ENCODE measurements at regions not wholly inside any gene's neighbourhood (a gene's known extent, or its start where the extent isn't known, plus 50 kb on each side); places are given as distances from the start of the nearest gene placed in this dataset.
"Not testable (repeated sequence)": the region's sequence is repeated elsewhere in the genome, so short reads cannot be mapped to it uniquely, and the experiment has no call there.

DNA sequence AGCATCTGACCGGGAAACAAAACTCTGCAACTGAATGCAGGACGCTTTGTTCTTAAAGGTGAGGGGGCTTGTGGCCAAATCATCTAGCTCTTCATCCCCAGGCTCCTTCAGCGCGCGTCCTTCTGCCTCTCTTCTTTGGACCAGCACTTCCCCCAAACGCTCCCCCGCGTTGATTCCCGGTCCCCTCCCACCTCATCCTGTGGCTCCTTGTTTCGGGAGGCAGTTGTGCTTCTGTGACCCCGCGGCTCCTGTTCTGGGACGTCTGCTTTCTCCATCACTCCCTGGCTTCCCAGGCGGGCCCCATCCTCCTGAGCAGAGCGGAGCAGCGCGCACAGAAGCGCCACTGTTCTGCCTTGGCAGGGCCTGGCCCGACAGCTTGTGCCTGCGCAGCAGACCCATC, 109.7 kb upstream of the ZNG1E start:
- not testable (repeated sequence) for DNase-seq (ENCODE audit: low read depth)

GRCh38 chr9:65519018-65519417, 156.7 kb upstream of the ZNG1E start:
- not testable (repeated sequence) for DNase-seq (ENCODE audit: low read depth)

- DNase-seq (ENCODE audit: low read depth): not testable (repeated sequence)
Observed at GRCh38 chr9:65514465-65514864, 161.3 kb upstream of the ZNG1E start.

GRCh38 chr9:65507897-65508296, 167.8 kb upstream of the ZNG1E start:
- DNase-seq (ENCODE audit: low read depth): not testable (repeated sequence)

DNA sequence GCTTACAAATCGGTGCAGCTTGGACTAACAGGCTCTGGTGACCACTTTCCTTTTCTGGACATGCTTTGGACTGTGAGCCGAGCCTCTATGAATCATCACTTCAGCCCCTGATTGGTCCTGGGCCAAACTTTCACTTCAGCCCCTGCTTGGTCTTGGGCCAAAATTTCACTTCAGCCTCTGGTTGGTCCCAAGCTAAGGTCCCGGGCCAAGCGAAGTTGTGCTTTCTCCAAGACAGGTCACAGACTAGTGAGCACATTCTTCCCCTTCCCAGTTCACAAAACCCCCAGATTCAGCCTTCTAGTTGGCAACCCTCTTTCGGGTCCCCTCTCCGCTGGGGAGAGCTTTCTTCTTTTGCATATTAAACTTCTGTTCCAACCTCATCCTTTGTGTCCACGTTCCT, 171.0 kb upstream of the ZNG1E start:
- not testable (repeated sequence) for DNase-seq (ENCODE audit: low read depth)

DNA sequence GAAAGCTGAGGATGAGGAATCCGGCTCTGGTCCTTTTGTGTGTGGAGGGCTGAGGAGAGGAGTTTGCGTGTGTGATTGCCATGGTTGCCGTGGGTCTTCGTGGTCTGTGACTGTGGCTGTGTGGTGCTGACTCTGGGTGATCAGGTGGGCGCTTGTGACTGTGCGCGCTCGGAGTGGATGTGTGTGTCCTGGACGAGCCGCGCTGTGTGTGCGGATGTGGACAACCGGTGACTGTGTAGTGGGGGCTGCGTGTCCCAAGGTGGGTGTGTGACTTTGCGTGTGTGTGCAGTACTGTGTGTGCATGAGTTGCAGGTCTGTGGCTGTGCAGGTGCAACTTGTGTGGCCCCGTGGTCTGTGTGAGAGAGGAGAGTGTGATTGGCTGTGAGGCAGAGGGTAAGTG, 172.0 kb upstream of the ZNG1E start:
- not testable (repeated sequence) for DNase-seq (ENCODE audit: low read depth)

DNA sequence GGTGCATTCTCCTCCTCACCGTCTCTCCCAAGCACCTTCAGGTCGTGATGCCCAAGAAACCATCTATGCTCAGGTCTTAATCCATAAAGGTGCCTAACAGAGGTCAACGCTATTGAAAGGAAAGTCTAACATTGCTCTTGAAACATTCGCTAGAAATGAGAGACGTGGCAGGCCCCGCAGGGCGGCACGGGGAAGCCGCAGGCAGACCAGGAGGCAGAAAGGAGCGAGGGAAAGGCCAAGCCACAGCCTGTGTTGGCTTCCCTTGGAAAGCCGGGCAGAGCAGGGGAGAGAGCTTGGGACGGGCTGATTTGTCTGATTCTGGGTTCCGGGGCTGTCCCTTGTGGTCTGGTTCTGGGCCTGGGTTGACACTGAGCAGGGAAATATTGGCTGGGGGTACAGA, 192.8 kb upstream of the ZNG1E start:
- not testable (repeated sequence) for DNase-seq (ENCODE audit: low read depth)

GRCh38 chr9:65481291-65481690, 194.4 kb upstream of the ZNG1E start:
- not testable (repeated sequence) for DNase-seq (ENCODE audit: low read depth)

- DNase-seq (ENCODE audit: low read depth): not testable (repeated sequence)
Observed at GRCh38 chr9:65474891-65475290, 189.9 kb upstream of the FOXD4L5 start.

- DNase-seq (ENCODE audit: low read depth): not testable (repeated sequence)
Observed at GRCh38 chr9:65473059-65473822, 188.2 kb upstream of the FOXD4L5 start.

- not testable (repeated sequence) for DNase-seq (ENCODE audit: low read depth)
Observed at GRCh38 chr9:65471106-65471505, 186.1 kb upstream of the FOXD4L5 start.

- DNase-seq (ENCODE audit: low read depth): not testable (repeated sequence)
Observed at GRCh38 chr9:65466911-65467734, 182.1 kb upstream of the FOXD4L5 start.

- DNase-seq (ENCODE audit: low read depth): not testable (repeated sequence)
Observed at GRCh38 chr9:65465246-65465895, 180.4 kb upstream of the FOXD4L5 start.

DNA sequence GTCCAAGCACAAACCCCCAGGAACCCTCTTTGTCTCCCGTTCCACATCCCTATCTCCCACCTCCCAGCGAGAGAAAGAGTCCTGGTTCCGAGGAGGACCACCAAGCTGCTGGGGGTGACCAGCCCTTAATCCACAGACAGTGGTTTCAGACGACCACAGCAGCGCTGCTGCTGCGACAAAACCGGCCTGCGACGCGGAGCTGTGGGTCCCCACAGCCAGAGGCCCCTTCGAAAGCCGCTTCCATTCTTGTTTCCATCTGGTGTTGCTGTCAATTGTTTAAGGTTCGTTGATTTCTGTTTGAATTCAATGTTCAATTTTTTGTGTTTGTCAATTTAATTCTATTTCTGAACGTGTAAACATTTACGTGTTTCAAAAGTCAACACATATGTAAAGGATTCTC, 177.5 kb upstream of the FOXD4L5 start:
- DNase-seq (ENCODE audit: low read depth): not testable (repeated sequence)

- no peak for DNase-seq (ENCODE audit: low read depth)
Observed at GRCh38 chr9:65459756-65460320, 174.8 kb upstream of the FOXD4L5 start.

DNA sequence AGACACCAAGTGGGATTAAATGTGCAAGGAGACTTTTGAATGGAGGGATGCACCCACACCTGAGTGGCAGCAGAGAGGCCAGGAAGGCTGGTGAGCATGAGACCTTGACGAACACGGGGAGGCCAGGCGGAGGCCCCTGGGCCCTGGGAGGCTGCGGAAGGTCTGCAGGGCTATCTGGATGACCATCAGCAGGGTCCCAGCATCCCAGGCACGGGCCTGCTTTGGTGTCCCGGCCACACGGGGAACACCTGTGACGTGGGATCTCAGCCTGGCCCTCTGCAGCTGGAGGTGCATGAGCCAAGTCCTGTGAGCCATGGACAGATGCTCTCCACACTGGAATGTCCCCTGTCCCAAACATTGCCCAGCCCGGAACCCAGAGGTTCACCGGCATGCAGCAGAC, 174.0 kb upstream of the FOXD4L5 start:
- DNase-seq (ENCODE audit: low read depth): no peak

GRCh38 chr9:65458465-65458864, 173.5 kb upstream of the FOXD4L5 start:
- no peak for DNase-seq (ENCODE audit: low read depth)

DNA sequence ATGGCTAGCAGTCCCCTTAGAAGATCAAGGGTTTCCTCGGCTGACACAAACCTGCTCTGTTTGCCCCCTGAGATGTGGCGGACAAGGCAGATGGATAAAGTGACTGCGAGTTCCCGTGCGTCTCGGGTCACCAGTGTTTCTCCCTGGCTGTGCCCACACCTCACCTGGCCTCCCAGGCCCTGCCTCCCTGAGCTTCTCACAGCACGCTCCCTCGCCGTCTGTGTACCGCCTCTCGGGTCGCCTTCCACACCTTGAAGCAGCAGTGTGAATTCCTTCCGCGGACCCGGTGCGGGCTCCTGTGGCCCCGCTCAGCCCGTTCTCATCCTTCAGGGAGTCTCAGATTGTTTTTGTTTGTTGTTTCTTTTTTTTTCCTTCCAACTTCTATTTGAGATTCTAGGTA, 172.0 kb upstream of the FOXD4L5 start:
- DNase-seq (ENCODE audit: low read depth): not testable (repeated sequence)

- DNase-seq (ENCODE audit: low read depth): not testable (repeated sequence)
Observed at GRCh38 chr9:65455751-65456647, 171.0 kb upstream of the FOXD4L5 start.

DNA sequence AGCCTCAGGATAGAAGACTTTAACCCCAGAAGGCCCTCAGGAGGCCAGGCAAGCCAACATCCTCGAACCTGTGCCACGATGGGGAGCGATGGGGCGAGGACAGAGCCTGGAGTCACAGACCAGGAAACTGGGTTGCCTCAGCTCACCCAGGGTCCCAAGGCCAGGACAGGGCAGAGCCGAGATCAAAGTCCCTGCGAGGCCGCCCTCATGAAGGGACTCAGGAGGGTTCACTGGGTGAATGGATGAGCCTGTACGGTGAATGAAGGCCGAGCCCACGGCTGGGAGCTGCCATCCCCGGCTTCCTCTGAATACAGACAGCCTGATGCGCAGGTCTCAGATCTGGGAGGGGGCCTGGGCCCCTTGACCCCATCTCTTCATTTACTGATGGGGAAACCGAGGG, 170.1 kb upstream of the FOXD4L5 start:
- DNase-seq (ENCODE audit: low read depth): not testable (repeated sequence)

DNA sequence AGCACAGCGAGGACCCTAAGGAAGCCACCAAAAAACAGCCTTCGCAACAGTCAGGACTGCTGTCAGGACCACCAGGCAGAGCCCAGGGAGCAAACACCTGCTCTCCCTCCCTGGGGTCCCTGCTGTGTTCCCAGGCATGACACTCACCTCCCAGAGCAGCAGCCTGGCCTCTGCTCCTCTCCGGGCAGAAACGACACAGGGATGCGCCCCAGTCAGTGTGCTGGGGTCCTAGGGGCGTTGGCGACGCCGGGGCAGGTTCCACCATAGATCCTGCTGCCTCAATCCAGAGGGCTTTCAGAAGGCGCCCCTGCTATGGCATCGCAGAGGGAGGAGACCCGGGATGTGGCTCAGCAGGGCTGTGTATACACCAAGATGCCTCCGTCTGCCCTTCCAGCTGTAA, 169.7 kb upstream of the FOXD4L5 start:
- not testable (repeated sequence) for DNase-seq (ENCODE audit: low read depth)

Data from activated T-helper 1 cell treated with Interleukin-2 at 50 U/mL for 16 hours (primary cell).